ENCODE measurements at regions not wholly inside any gene's neighbourhood (a gene's known extent, or its start where the extent isn't known, plus 50 kb on each side); places are given as distances from the start of the nearest gene placed in this dataset.

DNA sequence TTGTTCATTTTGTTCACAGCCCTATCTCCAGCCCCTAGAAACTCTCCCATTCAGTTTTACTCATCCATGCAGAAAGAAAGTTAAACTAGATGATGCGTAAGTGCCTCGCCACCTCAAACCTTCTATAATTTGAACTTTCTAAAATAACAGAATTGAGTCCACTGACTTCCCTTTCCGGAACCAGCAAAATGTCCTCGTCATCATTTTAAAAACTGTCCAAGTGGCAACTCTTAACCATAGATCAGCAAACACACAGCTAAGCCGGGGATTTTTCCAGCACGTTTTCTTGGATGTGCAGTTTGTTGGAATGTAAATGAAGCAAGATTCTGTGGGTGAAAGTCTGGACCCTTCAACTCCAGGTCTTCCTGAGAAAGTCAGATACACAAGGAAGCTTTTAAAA is 369.7 kb upstream of the ERCC4 start:
- no peak for DNase-seq (ENCODE audit: low read depth in 2 of 2)

DNA sequence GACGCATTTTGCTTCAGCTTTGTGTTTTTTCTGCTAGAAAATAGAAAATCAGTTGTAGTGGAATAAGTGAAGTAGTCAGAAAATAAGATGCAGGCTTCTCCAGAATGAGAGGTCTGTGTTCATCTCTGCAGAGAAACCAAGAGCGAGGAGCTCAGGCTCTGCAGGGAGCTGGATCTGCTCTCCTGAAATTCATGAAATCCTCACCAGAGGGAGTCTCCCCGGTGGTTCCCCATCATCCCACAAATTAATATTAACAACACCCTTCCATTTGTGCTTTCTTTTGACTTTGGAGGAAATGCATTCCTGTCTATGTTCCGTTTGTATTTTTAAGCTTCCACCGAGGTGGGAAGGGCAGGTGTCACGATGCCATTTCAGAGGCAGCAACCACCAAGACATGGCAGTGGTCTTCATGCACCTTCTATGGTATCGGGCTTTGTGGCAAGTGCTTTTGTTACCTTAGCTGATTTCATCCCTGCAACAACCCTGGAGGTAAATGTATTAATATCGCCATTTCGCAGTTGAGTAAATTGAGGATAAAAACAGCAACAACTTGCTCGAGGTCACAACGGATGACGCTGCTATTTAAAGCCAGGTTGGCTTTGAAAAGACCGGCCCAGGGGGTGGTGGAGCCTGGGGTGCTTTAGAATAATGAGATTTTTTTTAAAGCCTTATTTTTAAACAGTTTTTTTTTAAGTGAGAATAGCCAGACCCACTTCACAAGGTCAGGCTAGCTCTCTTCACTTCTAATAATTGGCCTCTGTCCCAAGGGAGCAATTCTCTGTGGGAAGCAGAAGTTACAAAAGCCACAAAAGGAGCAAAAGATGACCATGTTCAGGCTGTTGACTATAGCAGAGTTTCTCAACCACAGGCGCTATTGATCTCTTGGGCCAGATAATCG is 367.6 kb upstream of the ERCC4 start:
- DNase-seq (ENCODE audit: low read depth in 2 of 2), result no peak

DNA sequence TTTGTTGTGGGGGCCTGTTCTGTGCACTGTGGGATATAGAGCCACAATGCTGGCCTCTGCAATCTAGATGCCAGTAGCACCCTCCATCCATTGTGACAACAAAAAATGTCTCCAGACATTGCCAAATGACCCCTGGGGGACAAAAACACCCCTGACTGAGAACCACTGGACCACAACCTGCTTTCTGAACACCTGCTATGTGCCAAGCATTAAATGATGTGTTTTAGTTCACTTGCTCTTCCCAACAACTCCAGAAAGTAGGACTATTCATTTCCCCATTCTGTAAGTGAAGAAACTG is 367.0 kb upstream of the ERCC4 start:
- no peak for DNase-seq (ENCODE audit: low read depth in 2 of 2)

DNA sequence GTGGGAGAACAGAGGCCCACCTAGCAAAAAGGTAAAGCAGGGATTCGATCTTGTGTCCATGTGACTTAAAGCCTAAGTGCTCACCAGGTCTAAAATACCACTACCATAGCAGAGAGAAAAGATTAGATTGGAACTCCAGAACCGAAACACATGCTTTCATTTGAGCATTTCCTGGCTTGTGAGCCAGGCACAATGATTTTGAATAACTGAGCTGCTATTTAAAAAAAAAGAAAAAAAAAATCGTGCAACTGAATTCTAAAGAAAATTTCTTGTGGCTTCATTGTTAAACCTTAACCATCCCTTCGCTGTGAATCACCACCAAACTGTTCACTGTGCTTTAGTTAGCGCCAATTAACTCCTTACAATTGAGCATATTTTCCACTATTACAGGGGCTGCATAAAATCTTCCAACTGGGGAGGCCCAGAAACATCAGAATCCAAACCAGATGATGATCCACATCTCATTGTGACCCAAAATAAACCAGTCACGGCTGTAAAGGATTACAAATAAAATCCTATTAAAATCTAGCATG is 366.4 kb upstream of the ERCC4 start:
- no peak for DNase-seq (ENCODE audit: low read depth in 2 of 2)

DNA sequence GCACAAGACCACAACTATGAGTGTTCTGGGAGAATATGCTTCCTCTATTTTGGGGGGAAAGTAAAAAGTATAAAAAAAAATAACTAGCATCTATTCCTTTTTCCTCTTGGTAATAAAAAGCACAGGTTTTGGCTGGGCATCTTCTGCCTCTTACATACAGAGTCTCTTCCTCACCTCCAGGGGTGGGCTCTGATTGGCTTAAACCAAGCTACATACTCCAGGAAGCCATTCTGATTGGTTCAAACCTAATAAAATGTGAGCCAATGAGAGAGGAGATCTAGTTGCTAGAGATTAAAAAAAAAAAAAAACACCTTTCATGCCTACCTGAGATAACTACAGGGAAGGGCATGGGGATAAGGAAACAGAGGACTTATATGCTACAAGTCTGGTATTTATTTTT is 365.9 kb upstream of the ERCC4 start:
- no peak for DNase-seq (ENCODE audit: low read depth in 2 of 2)

DNA sequence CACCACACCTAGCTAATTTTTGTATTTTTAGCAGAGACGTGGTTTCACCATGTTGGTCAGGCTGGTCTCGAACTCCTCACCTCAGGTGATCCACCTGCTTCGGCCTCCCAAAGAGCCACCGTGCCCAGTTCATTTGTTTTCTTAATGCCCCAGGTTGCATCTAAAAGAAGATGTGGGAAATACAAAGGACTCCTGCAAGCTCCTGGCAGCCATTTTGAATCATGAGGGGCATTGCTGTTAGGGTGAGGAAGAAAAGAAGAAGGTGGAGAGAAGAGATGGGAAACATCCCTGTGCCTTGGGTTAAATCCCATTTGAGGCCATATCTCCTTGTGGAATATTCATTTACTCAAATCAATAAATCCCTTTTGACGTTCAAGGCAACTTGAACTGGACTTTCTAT is 365.3 kb upstream of the ERCC4 start:
- DNase-seq (ENCODE audit: low read depth in 2 of 2), result no peak

DNA sequence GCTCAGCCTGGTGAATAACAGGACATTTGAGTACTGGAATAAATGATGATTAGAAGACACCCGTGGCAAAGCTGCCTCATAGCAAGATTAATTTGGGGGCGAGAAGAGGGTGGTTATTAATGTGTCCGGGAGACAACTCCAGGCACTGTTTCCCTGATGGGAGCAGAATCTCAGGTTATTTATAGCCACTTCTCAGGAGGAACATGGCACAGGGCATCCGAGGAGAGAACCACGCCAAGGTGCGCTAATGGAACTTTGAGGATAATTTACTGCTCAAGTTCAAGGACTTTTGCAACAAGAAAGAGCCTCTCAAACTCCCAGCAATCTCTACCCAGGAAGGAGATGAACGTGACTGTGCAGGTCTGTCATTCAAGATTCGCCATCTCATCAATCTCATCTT is 362.5 kb upstream of the ERCC4 start:
- no peak for DNase-seq (ENCODE audit: low read depth in 2 of 2)

DNA sequence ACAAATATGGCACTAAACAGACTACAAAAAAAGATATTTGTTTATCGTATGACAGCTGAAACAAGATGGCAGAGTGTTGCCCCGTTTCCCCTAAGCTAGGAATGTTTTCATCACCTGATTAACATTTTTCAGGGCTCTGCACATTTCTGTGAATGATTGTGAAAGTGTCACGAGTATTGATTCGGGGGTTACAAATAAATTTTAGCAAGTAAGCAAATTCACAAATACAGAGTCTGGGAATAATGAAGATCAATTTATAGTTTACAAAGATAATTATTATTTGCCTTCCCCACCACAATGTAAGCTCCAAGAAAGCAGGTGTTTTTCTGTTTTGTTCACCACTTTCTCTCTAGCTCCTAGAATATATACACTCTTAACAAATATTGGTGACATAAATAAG is 361.2 kb upstream of the ERCC4 start:
- DNase-seq (ENCODE audit: low read depth in 2 of 2), result no peak

DNA sequence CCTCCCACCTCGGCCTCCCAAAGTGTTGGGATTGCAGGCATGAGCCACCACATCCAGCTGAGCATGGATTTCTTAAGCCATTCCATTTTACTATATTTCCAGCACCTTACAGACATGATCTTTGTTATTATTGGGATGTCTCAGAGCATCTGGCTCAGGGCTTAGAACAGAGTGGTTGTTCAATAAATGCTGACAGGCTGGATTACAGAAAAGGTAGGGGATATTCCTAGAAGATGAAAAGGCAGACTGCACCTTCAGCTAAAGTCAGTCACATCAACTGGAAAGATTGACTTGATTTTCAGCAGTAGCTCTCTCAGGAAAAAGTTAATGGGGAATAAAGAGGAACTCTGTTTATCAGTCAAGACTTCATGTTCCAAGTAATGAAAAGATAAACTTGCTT is 360.3 kb upstream of the ERCC4 start:
- no peak for DNase-seq (ENCODE audit: low read depth in 2 of 2)

DNA sequence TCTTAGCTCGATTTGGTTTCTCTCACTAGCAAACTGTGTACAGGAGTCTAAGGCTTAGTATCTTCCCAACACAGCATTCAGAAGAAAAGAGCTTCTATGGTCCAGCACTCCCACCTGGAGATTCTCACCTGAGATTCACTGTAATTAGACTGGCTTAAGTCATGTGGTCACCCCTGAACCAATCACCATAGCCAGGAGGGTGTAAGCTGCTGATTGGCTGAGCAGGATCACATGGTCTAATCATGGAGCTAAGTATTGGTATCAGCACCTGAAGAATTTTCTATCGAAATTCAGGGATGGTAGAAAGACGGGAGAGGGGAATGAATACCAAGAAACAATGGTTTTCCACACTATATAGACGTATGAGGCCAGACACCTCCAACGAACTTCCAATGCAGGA is 359.8 kb upstream of the ERCC4 start:
- no peak for DNase-seq (ENCODE audit: low read depth in 2 of 2)

DNA sequence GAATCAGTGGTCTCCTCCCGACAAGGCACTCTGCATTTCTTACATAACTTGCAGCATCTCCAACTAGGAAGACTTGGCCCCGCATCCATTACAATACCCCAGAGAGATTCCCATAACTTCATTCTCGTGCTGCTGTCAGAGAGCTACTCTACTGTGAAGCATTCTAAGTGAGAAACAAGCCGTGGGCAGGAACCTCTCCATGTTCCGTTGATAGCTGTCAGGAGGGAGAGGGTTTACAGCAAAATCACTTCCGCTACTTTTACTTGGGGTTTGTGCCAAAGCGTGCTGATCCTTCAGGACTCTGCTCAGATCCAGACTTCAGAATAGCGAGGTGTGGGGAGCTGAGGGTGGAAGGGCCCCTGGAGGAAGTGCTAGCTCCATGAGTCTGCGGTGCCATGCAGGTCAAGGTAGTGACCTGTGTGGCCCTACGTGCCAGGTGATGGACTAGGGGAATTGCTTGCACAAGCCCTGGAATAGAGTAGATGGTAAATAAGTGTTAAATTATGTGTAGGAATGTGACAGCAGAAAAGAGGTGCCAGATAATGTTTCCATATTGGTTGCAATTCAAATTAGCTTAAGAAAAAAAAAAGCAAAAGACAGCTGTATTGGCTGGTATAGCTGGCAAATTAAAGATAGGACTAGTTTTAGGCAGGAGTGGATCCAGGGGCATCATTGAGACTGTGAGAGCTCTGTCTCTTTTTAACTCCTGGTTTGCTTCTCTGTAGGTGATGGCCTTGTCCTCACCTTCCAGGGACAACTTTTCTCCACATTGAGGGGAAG is 358.5 kb upstream of the ERCC4 start:
- DNase-seq (ENCODE audit: low read depth in 2 of 2), result no peak

DNA sequence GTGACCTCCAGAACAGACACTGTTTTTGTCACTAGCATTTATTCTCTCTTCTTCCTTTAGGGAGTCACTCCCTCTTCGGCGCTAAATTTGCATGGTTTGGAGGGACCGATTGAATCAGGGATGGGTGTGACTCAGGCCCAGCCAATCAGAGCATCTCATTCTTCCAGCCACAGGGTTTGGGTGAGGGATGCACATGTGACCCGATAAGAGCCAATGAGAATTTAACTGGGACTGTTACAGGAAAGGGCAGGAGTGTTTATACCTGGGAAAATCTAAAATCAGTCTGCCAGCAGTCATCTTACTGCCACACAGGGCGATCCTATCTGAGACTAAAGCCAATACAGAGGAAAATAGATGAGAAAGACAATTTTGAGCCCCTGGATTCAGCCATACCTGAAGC is 351.2 kb upstream of the ERCC4 start:
- DNase-seq (ENCODE audit: low read depth in 2 of 2), result no peak

DNA sequence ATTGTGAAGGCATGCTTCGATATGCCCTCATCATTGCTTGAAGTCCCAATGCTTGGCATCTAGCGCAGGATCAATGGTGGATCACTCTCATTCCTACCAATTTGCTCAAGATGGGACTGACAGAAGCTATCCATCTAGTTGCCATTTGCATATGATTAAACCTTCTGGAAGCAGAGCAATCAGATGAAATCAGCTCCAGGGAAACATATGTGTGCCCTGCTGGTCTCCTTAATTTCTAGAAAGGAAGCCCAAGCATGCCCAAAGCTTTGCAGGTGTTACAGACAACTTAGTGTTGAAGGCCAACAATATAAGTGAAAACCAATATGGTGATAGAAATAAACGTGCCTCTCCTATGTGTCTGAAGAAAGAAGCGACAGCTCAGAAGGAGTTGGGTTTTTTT is 350.0 kb upstream of the ERCC4 start:
- no peak for DNase-seq (ENCODE audit: low read depth in 2 of 2)

DNA sequence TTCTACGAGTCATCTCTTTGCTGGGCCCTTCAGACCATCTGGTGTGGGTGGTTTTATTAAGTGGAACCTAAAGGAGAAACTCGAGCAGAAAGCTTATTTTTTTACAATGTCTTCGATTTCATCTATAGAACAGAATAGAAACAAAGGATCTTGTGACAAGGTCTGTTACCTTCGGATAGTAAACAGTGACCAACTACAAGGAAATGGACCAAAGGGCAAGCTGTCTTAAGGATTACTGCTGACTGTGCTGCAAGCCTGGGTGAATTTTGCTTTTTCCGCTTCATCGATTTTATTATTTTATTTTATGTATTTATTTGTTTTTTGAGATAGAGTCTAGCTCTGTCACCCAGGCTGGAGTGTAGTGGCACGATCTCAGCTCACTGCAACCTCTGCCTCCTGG is 348.9 kb upstream of the ERCC4 start:
- no peak for DNase-seq (ENCODE audit: low read depth in 2 of 2)

DNA sequence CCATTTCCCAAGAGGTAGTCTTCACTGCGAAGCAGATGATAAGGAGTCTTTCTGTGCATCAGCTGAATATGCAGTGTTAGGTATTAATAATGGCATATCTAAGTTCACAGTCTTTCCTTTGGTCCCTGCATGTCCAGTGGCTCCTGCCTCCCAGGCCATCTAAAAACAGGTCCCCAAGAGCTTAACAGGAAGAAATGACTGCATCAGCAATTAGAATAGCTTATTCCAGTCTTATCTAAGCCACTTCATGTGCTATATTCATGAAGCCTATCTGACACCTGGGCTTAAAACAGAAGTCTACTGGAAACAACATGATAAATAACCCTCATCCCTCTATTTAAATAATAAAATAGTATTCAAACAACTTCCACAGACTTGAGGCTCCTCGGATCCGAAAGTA is 346.1 kb upstream of the ERCC4 start:
- no peak for DNase-seq (ENCODE audit: low read depth in 2 of 2)

DNA sequence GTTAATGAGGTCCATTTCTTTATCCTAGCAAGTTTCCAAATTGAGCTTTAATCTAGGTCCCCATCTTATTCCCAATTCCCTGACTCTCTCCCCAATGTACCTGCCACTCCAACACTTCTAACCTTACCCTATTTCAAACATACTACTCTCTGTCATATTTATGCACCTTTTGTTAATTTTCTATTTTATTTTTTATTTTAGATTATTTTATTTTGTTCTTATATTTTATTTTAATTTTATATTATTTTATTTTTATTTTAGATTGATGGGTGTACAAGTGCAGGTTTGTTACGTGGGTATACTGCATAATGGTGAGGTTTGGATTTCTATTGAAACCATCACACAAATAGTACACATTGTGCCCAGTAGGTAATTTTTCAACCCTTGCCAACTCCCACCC is 333.9 kb upstream of the ERCC4 start:
- no peak for DNase-seq (ENCODE audit: low read depth in 2 of 2)

DNA sequence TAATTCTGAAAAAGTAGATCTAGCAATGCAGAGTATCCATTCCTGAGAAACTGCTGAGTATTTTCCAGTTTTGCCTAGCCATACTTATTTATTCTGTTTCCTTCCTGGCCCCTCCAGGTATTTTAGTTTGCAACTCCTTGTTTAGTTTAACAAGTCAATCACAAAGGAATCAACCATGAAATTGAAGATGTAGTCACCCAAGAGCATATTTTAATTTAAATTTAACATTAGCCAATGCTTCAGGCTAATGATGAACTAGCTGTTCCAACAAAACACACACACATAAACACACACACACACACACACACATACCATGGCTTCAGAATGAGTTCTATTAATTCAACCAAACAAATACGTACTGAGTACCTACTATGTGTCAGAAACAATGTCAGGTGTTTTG is 332.8 kb upstream of the ERCC4 start:
- no peak for DNase-seq (ENCODE audit: low read depth in 2 of 2)

DNA sequence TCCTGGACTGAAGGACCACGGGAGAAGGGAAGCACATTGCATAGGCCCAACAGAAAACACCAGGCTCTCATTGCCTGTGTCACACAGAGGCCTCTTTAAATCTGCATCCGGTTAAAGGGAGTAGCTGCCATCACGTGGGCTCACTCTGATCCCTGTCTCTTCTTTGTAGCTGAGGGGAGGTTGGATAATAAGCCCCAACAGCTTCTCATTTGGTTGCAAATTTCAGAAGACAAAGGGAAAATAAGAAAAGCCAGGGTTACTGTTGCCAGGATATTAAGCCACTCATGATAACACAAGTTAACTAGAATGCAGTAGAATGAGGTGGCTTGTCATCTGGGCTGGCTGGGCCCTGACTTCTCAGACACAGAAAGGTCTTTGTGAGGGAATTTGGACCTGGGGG is 325.1 kb upstream of the ERCC4 start:
- DNase-seq (ENCODE audit: low read depth in 2 of 2), result no peak

DNA sequence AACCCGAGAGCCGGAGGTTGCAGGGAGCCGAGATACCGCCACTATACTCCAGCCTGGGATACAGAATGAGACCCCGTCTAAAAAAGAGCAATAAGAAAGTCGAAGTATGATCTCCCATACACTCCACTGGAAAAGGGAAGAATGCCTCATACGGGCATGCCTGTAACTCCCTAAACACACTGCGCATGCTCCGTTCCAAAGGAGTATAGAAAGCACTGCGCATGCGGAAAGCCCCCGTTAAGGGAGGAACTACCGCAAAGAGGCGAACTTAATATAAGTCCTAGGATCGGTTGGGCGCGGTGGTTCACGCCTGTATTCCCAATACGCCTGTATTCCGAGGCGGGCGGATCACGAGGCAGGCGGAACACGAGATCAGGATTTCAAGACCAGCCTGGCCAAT is 313.1 kb upstream of the ERCC4 start:
- DNase-seq (ENCODE audit: low read depth in 2 of 2), result no peak

DNA sequence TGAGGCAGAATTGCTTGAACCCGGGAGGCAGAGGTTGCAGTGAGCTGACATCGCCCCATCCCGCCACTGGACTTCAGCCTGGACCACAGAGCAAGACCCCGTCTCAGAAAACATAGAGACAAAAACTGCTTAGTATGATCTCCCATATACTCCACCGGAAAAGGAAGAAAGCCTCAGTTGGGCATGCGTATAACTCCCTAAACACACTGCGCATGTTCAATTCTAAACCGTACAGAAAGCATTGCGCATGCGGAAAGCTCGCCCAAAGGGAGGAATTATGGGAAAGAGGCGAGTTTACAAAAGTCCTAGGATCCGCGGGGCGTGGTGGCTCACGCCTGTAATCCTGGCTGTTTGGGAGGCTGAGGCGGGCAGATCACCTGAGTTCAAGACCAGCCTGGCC is 312.7 kb upstream of the ERCC4 start:
- DNase-seq (ENCODE audit: low read depth in 2 of 2), result no peak

DNA sequence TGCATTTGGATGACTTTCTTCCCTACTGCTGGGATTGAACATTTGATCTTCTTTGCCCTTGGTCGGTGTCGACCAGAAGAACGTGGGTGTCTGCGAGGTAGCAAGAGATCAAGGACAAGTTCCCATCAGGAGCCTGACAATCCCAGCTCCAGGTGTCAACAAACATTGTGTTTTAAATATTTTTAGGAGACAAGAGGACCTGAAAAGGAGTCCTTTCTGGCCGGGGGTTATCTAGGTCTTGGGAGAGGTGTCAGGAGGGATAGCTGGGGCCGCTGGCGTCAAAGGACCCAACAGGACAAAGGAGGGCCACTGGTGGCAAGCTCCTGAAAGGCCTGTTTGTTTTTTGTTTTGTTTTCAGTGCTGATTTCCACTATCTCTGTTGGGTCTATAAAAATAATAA is 308.4 kb upstream of the ERCC4 start:
- no peak for DNase-seq (ENCODE audit: low read depth in 2 of 2)

DNA sequence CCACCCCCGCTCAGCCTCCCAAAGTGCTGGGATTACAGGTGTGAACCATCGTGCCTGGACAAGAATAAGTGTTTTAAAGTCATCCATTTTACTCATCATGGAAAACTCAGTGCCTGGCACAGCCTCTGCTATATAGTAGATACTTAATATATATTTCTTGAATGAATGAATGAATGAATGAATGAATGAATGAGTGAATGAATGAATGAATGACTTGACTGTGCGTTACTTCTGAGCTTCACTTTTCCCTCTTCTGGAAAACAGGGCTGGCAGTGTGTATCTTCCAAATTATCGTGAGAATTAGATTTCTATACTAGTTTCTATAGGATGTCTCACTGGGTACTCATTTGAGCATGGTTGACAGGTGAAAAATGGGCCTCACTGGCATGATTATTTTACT is 307.3 kb upstream of the ERCC4 start:
- DNase-seq (ENCODE audit: low read depth in 2 of 2), result no peak

DNA sequence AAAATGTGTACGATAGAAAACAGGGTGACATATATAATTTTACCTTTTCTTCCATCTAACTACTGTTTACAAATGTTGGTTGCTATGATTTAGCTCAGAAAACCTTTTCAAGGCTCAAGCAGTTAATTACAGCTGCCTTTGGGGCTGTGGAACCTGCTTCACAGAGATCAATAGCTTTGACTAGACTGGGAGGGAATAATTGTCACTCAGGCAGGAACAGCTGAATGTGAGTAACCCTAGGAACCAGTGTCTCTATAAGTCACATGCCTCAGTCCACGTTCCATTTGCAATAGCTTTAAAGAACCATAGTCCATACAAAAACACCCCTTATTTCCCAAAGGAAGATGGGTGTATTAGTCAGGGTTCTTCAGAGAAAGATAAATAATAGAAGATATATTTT is 306.8 kb upstream of the ERCC4 start:
- no peak for DNase-seq (ENCODE audit: low read depth in 2 of 2)
